ENCODE measurements at regions not wholly inside any gene's neighbourhood (a gene's known extent, or its start where the extent isn't known, plus 50 kb on each side); places are given as distances from the start of the nearest gene placed in this dataset.

- TF ChIP-seq SUZ12 (IDR thresholded peaks at IDR 0.05; ENCODE audit: extremely low read depth, insufficient read depth, insufficient read length): no peak
- no peak for TF ChIP-seq YY1 (IDR thresholded peaks at IDR 0.05; ENCODE audit: insufficient read depth, insufficient read length)
- TF ChIP-seq ZNF274 (IDR thresholded peaks at IDR 0.05; ENCODE audit: low read depth, low read length): no peak
Measured at GRCh38 chr6:169895000-169895759, 143.8 kb downstream of the ERMARD start.

All from NT2/D1 (cell line).